ENCODE measurements at regions not wholly inside any gene's neighbourhood (a gene's known extent, or its start where the extent isn't known, plus 50 kb on each side); places are given as distances from the start of the nearest gene placed in this dataset.

- no peak for TF ChIP-seq CTCF (IDR thresholded peaks at IDR 0.05; ENCODE audit: insufficient read depth, low read depth, low read length, missing control alignments)
- DNase-seq (ENCODE audit: low read depth), result no peak
- no peak overlapping the region for H3K4me3 ChIP-seq (ENCODE audit: low read depth, low read length)
These were observed 211.5 kb upstream of the P2RY1 start for GRCh38 chr3:152623286-152623911.

DNA sequence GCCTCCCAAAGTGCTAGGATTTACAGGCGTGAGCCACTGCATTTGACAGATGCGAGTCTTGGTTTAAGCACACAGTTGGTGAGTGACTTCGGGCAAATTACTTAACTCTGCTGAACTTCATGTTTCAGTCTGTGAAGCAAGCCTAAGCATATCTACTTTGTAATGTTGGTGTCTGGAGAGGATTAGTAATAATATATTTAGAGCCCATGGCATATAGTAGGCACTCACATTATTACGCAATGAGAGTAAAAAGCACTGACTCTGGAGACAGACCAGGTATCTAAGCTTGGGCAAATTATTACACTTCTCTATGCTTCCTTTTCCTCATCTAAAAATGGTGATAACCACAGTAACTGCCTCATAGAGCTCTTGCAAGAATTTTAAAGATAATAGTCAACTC, 208.7 kb upstream of the P2RY1 start:
- no peak overlapping the region for H3K4me3 ChIP-seq (ENCODE audit: low read depth, low read length)
- no peak for TF ChIP-seq CTCF (IDR thresholded peaks at IDR 0.05; ENCODE audit: insufficient read depth, low read depth, low read length, missing control alignments)
- no peak for DNase-seq (ENCODE audit: low read depth)

- no peak overlapping the region for H3K4me3 ChIP-seq (ENCODE audit: low read depth, low read length)
- DNase-seq (ENCODE audit: low read depth), result no peak
- no peak for TF ChIP-seq CTCF (IDR thresholded peaks at IDR 0.05; ENCODE audit: insufficient read depth, low read depth, low read length, missing control alignments)
These were observed 206.4 kb upstream of the P2RY1 start for GRCh38 chr3:152628496-152628895.

DNA sequence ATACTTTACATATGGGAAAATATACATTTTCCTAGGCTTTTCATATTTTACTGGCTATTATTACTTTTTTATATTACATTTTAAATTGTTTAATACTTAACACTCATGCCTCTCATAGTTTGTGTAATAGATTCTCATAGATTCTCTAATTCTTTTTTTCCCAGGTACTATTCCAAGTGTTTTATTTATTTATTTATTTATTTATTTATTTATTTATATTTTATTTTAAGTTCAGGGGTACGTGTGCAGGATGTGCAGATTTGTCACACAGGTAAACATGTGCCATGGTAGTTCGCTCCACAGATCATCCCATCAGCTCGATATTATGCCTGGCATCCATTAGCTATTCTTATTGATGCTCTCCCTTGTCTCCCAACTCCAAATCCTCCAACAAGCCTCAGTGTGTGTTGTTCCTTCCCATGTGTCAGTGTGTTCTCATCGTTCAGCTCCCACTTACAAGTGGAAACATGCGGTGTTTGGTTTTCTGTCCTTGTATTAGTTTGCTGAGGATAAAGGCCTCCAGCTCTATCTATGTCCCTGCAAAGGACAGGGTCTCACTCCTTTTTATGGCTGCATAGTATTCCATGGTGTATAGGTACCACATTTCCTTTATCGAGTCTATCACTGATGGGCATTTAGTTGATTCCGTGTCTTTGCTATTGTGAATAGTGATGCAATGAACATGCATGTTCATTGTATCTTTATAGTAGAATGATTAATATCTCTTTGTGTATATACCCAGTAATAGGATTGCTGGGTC, 205.4 kb upstream of the P2RY1 start:
- no peak overlapping the region for H3K4me3 ChIP-seq (ENCODE audit: low read depth, low read length)
- TF ChIP-seq CTCF (IDR thresholded peaks at IDR 0.05; ENCODE audit: insufficient read depth, low read depth, low read length, missing control alignments), result no peak
- DNase-seq (ENCODE audit: low read depth), result no peak

DNA sequence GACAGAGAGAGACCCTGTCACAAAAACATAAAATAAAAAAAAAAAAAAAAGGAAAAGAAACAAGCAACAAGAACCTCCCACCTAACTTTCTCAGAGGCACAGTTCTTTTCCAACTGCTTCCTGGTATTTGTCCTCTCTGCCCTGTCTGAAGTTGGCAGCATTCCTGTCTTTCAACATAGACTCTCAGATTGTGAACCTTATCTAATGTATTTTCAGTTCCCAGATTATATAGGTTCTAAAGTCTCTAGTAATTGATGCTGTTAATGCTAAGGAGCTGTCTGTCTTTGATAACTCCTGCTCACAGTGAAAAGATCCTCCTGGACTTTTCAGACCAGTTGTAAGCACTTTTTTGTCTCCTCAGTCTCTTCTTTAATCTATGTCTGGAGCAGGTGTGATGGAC, 199.5 kb upstream of the P2RY1 start:
- no peak for TF ChIP-seq CTCF (IDR thresholded peaks at IDR 0.05; ENCODE audit: insufficient read depth, low read depth, low read length, missing control alignments)
- no peak for DNase-seq (ENCODE audit: low read depth)
- H3K4me3 ChIP-seq (ENCODE audit: low read depth, low read length), result no peak overlapping the region

DNA sequence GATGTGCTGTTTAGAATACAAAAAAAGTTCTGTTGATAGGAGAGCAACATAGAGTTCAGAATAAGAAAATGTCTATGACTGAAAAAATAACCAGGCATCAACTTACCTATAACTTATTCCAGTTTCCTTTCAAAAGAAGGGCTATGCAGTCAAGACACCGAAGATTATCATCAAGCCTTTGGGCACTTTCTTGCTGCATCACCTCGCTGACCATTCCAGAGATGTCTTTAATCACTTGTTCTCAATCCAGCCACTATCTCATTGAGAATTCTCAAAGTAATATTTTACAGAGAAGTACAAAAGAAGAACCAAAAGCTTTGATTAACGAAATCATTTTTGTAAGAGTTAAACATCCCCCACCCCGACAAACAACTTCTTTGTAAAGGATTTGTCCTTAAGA, 198.3 kb upstream of the P2RY1 start:
- no peak for TF ChIP-seq CTCF (IDR thresholded peaks at IDR 0.05; ENCODE audit: insufficient read depth, low read depth, low read length, missing control alignments)
- DNase-seq (ENCODE audit: low read depth), result no peak

More for the DNA sequence above, 198.3 kb upstream of the P2RY1 start:
- no peak overlapping the region for H3K4me3 ChIP-seq (ENCODE audit: low read depth, low read length)
